ENCODE measurements at regions not wholly inside any gene's neighbourhood (a gene's known extent, or its start where the extent isn't known, plus 50 kb on each side); places are given as distances from the start of the nearest gene placed in this dataset.

- TF ChIP-seq, protein P1, sequence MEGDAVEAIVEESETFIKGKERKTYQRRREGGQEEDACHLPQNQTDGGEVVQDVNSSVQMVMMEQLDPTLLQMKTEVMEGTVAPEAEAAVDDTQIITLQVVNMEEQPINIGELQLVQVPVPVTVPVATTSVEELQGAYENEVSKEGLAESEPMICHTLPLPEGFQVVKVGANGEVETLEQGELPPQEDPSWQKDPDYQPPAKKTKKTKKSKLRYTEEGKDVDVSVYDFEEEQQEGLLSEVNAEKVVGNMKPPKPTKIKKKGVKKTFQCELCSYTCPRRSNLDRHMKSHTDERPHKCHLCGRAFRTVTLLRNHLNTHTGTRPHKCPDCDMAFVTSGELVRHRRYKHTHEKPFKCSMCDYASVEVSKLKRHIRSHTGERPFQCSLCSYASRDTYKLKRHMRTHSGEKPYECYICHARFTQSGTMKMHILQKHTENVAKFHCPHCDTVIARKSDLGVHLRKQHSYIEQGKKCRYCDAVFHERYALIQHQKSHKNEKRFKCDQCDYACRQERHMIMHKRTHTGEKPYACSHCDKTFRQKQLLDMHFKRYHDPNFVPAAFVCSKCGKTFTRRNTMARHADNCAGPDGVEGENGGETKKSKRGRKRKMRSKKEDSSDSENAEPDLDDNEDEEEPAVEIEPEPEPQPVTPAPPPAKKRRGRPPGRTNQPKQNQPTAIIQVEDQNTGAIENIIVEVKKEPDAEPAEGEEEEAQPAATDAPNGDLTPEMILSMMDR (conservative IDR thresholded peaks at IDR 0.05): no peak
- no peak for TF ChIP-seq ZFX (IDR thresholded peaks at IDR 0.05)
Measured at GRCh38 chr16:85262558-85263238, 150.4 kb upstream of the CIBAR2 start.

Measured in C4-2B (cell line).